ENCODE measurements at regions not wholly inside any gene's neighbourhood (a gene's known extent, or its start where the extent isn't known, plus 50 kb on each side); places are given as distances from the start of the nearest gene placed in this dataset.
A peak's percentile ranks its signal among the peaks of the same experiment; 100 is the strongest.

- H3K27me3 ChIP-seq (replicated peaks in 1 of 7), result no peaks in the 10 kb centered on the region
- no peak overlapping the region for H3K4me3 ChIP-seq
- no peak for TF ChIP-seq POLR2A (IDR thresholded peaks at IDR 0.05)
- TF ChIP-seq, protein P1, sequence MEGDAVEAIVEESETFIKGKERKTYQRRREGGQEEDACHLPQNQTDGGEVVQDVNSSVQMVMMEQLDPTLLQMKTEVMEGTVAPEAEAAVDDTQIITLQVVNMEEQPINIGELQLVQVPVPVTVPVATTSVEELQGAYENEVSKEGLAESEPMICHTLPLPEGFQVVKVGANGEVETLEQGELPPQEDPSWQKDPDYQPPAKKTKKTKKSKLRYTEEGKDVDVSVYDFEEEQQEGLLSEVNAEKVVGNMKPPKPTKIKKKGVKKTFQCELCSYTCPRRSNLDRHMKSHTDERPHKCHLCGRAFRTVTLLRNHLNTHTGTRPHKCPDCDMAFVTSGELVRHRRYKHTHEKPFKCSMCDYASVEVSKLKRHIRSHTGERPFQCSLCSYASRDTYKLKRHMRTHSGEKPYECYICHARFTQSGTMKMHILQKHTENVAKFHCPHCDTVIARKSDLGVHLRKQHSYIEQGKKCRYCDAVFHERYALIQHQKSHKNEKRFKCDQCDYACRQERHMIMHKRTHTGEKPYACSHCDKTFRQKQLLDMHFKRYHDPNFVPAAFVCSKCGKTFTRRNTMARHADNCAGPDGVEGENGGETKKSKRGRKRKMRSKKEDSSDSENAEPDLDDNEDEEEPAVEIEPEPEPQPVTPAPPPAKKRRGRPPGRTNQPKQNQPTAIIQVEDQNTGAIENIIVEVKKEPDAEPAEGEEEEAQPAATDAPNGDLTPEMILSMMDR (IDR thresholded peaks at IDR 0.05 in 8 of 11, conservative IDR thresholded peaks at IDR 0.05 in 3 of 11), result no peak
- intact Hi-C loops (cut with DNase I; ENCODE audit: low total_unique reads), result no loop called here
- no peaks in the 10 kb centered on the region for H3K4me1 ChIP-seq
- no peak for DNase-seq
- no peaks in the 10 kb centered on the region for H3K36me3 ChIP-seq
- WGBS, 5 donors, result 53 to 71% (median 59%) methylated on average over 2 of the region's 2 CpGs
- peaks cover 4 to 22% (median 17%) of the 10 kb centered on the region in 8 donors for H3K9me3 ChIP-seq
- H3K27ac ChIP-seq, result no peak overlapping the region
Observed at GRCh38 chr4:91838181-91838861, 465.4 kb upstream of the GRID2 start.

DNA sequence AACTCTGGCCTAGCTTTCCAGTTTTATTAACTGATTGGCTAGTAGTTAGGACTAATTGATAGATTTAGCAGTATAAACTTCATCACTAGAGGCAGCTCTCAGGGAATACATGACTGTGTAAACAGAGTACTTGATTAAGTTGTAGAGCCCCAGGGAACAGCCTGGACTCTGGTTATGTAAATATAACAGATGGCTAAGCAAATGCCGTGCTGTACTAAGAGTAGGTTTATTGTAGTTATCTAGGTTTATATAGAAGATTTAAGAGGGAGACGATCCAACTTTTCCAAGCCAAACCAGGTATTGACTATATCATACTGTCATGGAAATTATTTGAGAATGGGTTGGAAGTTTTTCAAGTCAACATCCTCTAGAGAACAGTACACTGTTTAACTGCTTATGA is 463.4 kb upstream of the GRID2 start:
- WGBS, 5 donors, result 63 to 86% (median 78%) methylated on average over 2 of the region's 2 CpGs
- Histone ChIP-seq H3K4me3 (no peak overlapping the region), H3K27me3 (replicated peaks in 1 of 7) (no peaks in the 10 kb centered on the region), H3K36me3 (no peaks in the 10 kb centered on the region), H3K9me3 (peaks cover 0 to 5% (median 0%) of the 10 kb centered on the region in 8 donors), H3K4me1 (no peaks in the 10 kb centered on the region), H3K27ac (no peak overlapping the region)
- TF ChIP-seq, protein P1 (IDR thresholded peaks at IDR 0.05 in 8 of 11, conservative IDR thresholded peaks at IDR 0.05 in 3 of 11), result no peak
- TF ChIP-seq POLR2A (IDR thresholded peaks at IDR 0.05), result no peak
- TF ChIP-seq POLR2AphosphoS5 (IDR thresholded peaks at IDR 0.05), result no peak
- intact Hi-C loops (cut with DNase I; ENCODE audit: low total_unique reads), result no loop called here
- DNase-seq, result no peak

DNA sequence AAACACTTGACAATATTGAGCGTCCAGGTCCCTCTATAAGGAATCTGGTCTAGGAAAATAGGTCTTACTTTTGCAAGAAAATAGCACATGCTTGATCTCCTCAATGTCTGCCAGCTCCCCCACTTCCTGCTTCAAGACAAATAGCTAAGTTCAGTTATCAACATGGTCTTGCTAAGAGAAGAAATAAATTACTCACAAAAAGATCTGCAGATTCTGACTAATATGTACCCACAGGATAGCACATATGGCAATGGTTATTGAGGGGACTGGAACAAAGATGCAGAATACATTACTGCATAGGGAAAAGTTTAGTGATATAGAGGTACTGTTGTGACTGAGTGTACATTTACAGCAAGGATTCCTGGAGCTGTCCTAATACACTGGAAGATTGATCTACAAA is 457.5 kb upstream of the GRID2 start:
- peaks cover 0 to 11% (median under 1%) of the 10 kb centered on the region in 8 donors for H3K9me3 ChIP-seq
- no peaks in the 10 kb centered on the region for H3K27me3 ChIP-seq (replicated peaks in 1 of 7)
- DNase-seq, result no peak
- no peaks in the 10 kb centered on the region for H3K4me1 ChIP-seq
- WGBS, 5 donors, result 42 to 74% (median 56%) methylated on average over 1 of the region's 1 CpG
- no peak overlapping the region for H3K4me3 ChIP-seq
- intact Hi-C loops (cut with DNase I; ENCODE audit: low total_unique reads), result no loop called here
- TF ChIP-seq, protein P1 (IDR thresholded peaks at IDR 0.05 in 8 of 11, conservative IDR thresholded peaks at IDR 0.05 in 3 of 11), result no peak
- TF ChIP-seq POLR2A (IDR thresholded peaks at IDR 0.05) (no peak), POLR2AphosphoS5 (IDR thresholded peaks at IDR 0.05) (no peak)
- no peak overlapping the region for H3K27ac ChIP-seq
- H3K36me3 ChIP-seq, result no peaks in the 10 kb centered on the region

DNA sequence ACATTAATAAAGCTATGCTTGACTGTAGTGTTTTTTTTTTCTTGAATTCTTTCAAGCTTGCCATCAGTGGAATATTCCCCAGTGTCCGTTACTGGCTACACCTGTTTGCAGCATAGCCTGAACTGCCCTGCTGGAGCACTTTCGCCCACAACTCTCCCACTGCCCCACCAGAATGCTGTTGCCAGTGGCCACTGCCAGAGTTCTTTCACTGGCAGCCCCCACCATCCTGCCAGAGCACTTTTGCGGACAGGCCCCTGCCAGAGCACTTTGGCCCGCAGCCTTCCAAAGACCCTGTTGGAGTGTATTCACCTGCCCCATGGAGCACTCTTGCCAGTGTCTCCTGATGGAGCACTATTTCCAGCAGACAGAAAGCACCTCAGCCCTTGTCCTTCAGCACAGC is 452.3 kb upstream of the GRID2 start:
- Histone ChIP-seq H3K27ac (no peak overlapping the region), H3K27me3 (replicated peaks in 1 of 7) (no peaks in the 10 kb centered on the region), H3K9me3 (peaks cover 0 to 19% (median 7%) of the 10 kb centered on the region in 8 donors), H3K36me3 (no peaks in the 10 kb centered on the region), H3K4me1 (no peaks in the 10 kb centered on the region), H3K4me3 (no peak overlapping the region)
- intact Hi-C loops (cut with DNase I; ENCODE audit: low total_unique reads), result no loop called here
- TF ChIP-seq POLR2AphosphoS5 (IDR thresholded peaks at IDR 0.05) (no peak), POLR2A (IDR thresholded peaks at IDR 0.05) (no peak)
- TF ChIP-seq, protein P1 (IDR thresholded peaks at IDR 0.05 in 8 of 11, conservative IDR thresholded peaks at IDR 0.05 in 3 of 11), result no peak
- 80 to 94% (median 86%) methylated on average over 4 of the region's 4 CpGs for WGBS, 5 donors
- peak; percentile 57 for DNase-seq

Data from spleen (tissue), 11 donors.